HCT116 (cell line): ENCODE measurements at regions not wholly inside any gene's neighbourhood (a gene's known extent, or its start where the extent isn't known, plus 50 kb on each side); places are given as distances from the start of the nearest gene placed in this dataset.

Source experiments
- CEBPB ChIP-seq: IDR thresholded peaks from 2 replicates; pipeline ENCODE4 v1.6.1; 2012; ENCODE audit warnings: low read depth
- CTCF ChIP-seq, 3 experiments: fragments of 200-600 bp in 1 of 3; sonication (generic) in 1 of 3; IDR thresholded peaks in 2 of 3; conservative IDR thresholded peaks in 1 of 3; 2 replicates each; pipeline ENCODE4 v1.5.1; 2012 to 2017; ENCODE audit warnings: low read depth in 2 of 3, low read length in 2 of 3, antibody characterized with exemption in 1 of 3, borderline replicate concordance in 1 of 3, control low read depth in 1 of 3, mild to moderate bottlenecking in 1 of 3, mixed read lengths in 1 of 3, mixed run types in 1 of 3, moderate library complexity in 1 of 3; ENCODE audit not compliant: insufficient read depth in 1 of 3
- POLR2AphosphoS5 ChIP-seq: IDR thresholded peaks from 2 replicates; pipeline ENCODE4 v1.6.1; 2011; ENCODE audit warnings: mild to moderate bottlenecking, low read depth, low read length, moderate library complexity
- ZFX ChIP-seq: fragments of 450-650 bp; IDR thresholded peaks from 2 replicates; pipeline ENCODE4 v1.6.1; 2017

- no peak for TF ChIP-seq CEBPB
- no peak for TF ChIP-seq ZFX
- TF ChIP-seq CTCF (IDR thresholded peaks at IDR 0.05 in 2 of 3, conservative IDR thresholded peaks at IDR 0.05 in 1 of 3; ENCODE audit: borderline replicate concordance in 1 of 3, insufficient read depth in 1 of 3, low read depth in 2 of 3, low read length in 2 of 3): no peak
- no peak for TF ChIP-seq POLR2AphosphoS5
Measured at GRCh38 chr4:55258152-55258865, 87.7 kb upstream of the SRD5A3 start.
